Esophagus muscularis mucosa (tissue), 4 donors: ENCODE measurements at regions not wholly inside any gene's neighbourhood (a gene's known extent, or its start where the extent isn't known, plus 50 kb on each side); places are given as distances from the start of the nearest gene placed in this dataset.

Experiments
- DNase-seq: peaks from one replicate; pipeline ENCODE4 v3.0.0-alpha.2; 2017; ENCODE audit errors: extremely low spot score
- H3K27ac ChIP-seq, 4 donors: fragments of 200-600 bp; sonication (generic); replicated peaks in 1 of 4; 1 replicate in 3 of 4; 2 replicates in 1 of 4; pipeline ENCODE4 v1.5.1; 2016 to 2019; ENCODE audit warnings: mild to moderate bottlenecking in 1 of 4
- H3K27me3 ChIP-seq, 4 donors: fragments of 200-600 bp; sonication (generic); one replicate each; pipeline versions ENCODE4 v1.5.1 to v1.6.0; 2016 to 2019
- H3K36me3 ChIP-seq, 4 donors: fragments of 200-600 bp; sonication (generic); one replicate each; pipeline ENCODE4 v1.5.1; 2016 to 2019
- H3K4me1 ChIP-seq, 4 donors: fragments of 200-600 bp; sonication (generic); one replicate each; pipeline ENCODE4 v1.5.1; 2016 to 2019
- H3K4me3 ChIP-seq, 4 donors: fragments of 200-600 bp; sonication (generic); 1 replicate in 2 of 4; 2 replicates in 2 of 4; pipeline ENCODE4 v1.5.1; 2016 to 2019; ENCODE audit warnings: mild to moderate bottlenecking in 4 of 4, moderate library complexity in 1 of 4
- H3K9me3 ChIP-seq, 4 donors: fragments of 200-600 bp; sonication (generic); 1 replicate in 3 of 4; 2 replicates in 1 of 4; pipeline ENCODE4 v1.5.1; 2016 to 2019
- CTCF ChIP-seq, 3 experiments: fragments of 200-600 bp in 2 of 3; fragments of 450-650 bp in 1 of 3; sonication (generic) in 2 of 3; IDR thresholded peaks; one replicate each; pipeline ENCODE4 v1.5.1; 2017 to 2019; ENCODE audit warnings: antibody characterized with exemption in 3 of 3, mild to moderate bottlenecking in 2 of 3, moderate library complexity in 1 of 3
- EP300 ChIP-seq: sonication (generic); formaldehyde crosslinking; IDR thresholded peaks from one replicate; pipeline ENCODE4 v1.6.1; 2017; ENCODE audit warnings: antibody characterized with exemption
- POLR2A ChIP-seq: fragments of 450-650 bp; IDR thresholded peaks from one replicate; pipeline ENCODE4 v1.6.1; 2017; ENCODE audit warnings: antibody characterized with exemption, moderate library complexity, mild to moderate bottlenecking, low read depth
- POLR2AphosphoS5 ChIP-seq, 2 donors: sonication (generic); formaldehyde crosslinking; IDR thresholded peaks; one replicate each; pipeline ENCODE4 v1.6.1; 2017; ENCODE audit warnings: antibody characterized with exemption in 2 of 2
- WGBS: methylation state at CpG from one replicate; pipeline ENCODE4 v1.1.5; 2018; 5-methylcytosine and 5-hydroxymethylcytosine counted together
- intact Hi-C: fragments of 100-400 bp; cut with DNase I; formaldehyde crosslinking; loops from one replicate; pipeline ENCODE4 v1.15.1; 2023

- intact Hi-C loops = no loop called here
- Histone ChIP-seq H3K4me3 (no peak overlapping the region), H3K27me3 (no peaks in the 10 kb centered on the region), H3K4me1 (no peaks in the 10 kb centered on the region), H3K9me3 (no peaks in the 10 kb centered on the region), H3K27ac (no peak overlapping the region), H3K36me3 (no peaks in the 10 kb centered on the region)
- TF ChIP-seq CTCF (IDR thresholded peaks at IDR 0.05) = no peak
- TF ChIP-seq EP300 = no peak
- TF ChIP-seq POLR2AphosphoS5 (IDR thresholded peaks at IDR 0.05) = no peak
- TF ChIP-seq POLR2A = no peak
- DNase-seq = no peak
- 63% methylated on average over 4 of the region's 4 CpGs for WGBS
Observed at GRCh38 chr20:60510356-60510755, 552.1 kb downstream of the CDH26 start.

- intact Hi-C loops = no loop called here
- Histone ChIP-seq H3K4me3 (no peak overlapping the region), H3K36me3 (no peaks in the 10 kb centered on the region), H3K27ac (no peak overlapping the region), H3K9me3 (no peaks in the 10 kb centered on the region), H3K4me1 (no peaks in the 10 kb centered on the region), H3K27me3 (no peaks in the 10 kb centered on the region)
- no peak for DNase-seq
- TF ChIP-seq EP300 = no peak
- no peak for TF ChIP-seq CTCF (IDR thresholded peaks at IDR 0.05)
- TF ChIP-seq POLR2A = no peak
- TF ChIP-seq POLR2AphosphoS5 (IDR thresholded peaks at IDR 0.05) = no peak
- whole genome bisulfite sequencing = 78% methylated on average over 4 of the region's 4 CpGs
Observed at GRCh38 chr20:60512443-60512842, 554.2 kb downstream of the CDH26 start.

- DNase-seq = no peak
- TF ChIP-seq CTCF (IDR thresholded peaks at IDR 0.05) = no peak
- TF ChIP-seq POLR2AphosphoS5 (IDR thresholded peaks at IDR 0.05) = no peak
- TF ChIP-seq EP300 = no peak
- TF ChIP-seq POLR2A = no peak
- Histone ChIP-seq H3K27ac (no peak overlapping the region), H3K9me3 (no peaks in the 10 kb centered on the region), H3K27me3 (no peaks in the 10 kb centered on the region), H3K36me3 (no peaks in the 10 kb centered on the region), H3K4me3 (no peak overlapping the region), H3K4me1 (no peaks in the 10 kb centered on the region)
- 79% methylated on average over 3 of the region's 3 CpGs for WGBS
- intact Hi-C loops = no loop called here
Observed at GRCh38 chr20:60513141-60513540, 554.9 kb downstream of the CDH26 start.

- Histone ChIP-seq H3K27ac (no peak overlapping the region), H3K4me3 (no peak overlapping the region), H3K27me3 (no peaks in the 10 kb centered on the region), H3K4me1 (no peaks in the 10 kb centered on the region), H3K36me3 (no peaks in the 10 kb centered on the region), H3K9me3 (no peaks in the 10 kb centered on the region)
- intact Hi-C loops = no loop called here
- no peak for TF ChIP-seq POLR2A
- TF ChIP-seq POLR2AphosphoS5 (IDR thresholded peaks at IDR 0.05) = no peak
- TF ChIP-seq EP300 = no peak
- TF ChIP-seq CTCF (IDR thresholded peaks at IDR 0.05) = no peak
- WGBS = 76% methylated on average over 2 of the region's 2 CpGs
- no peak for DNase-seq
Observed at GRCh38 chr20:60516442-60516841, 558.2 kb downstream of the CDH26 start.

GRCh38 chr20:60518022-60518421 is 559.8 kb downstream of the CDH26 start:
- DNase-seq = no peak
- H3K36me3 ChIP-seq = no peaks in the 10 kb centered on the region
- no peaks in the 10 kb centered on the region for H3K4me1 ChIP-seq
- H3K27me3 ChIP-seq = no peaks in the 10 kb centered on the region
- no peak overlapping the region for H3K27ac ChIP-seq
- TF ChIP-seq POLR2AphosphoS5 (IDR thresholded peaks at IDR 0.05) = no peak
- no peak for TF ChIP-seq POLR2A
- no peak for TF ChIP-seq EP300
- TF ChIP-seq CTCF (IDR thresholded peaks at IDR 0.05) = no peak
- 50% methylated on average over 1 of the region's 1 CpG for WGBS
- no peaks in the 10 kb centered on the region for H3K9me3 ChIP-seq
- no peak overlapping the region for H3K4me3 ChIP-seq
- intact Hi-C loops = no loop called here
